OCI-LY7 (cell line): ENCODE measurements at regions not wholly inside any gene's neighbourhood (a gene's known extent, or its start where the extent isn't known, plus 50 kb on each side); places are given as distances from the start of the nearest gene placed in this dataset.

Source experiments
- CTCF ChIP-seq: fragments of 200-600 bp; sonication (generic); conservative IDR thresholded peaks from 2 replicates; pipeline ENCODE4 v1.5.1; 2014; ENCODE audit warnings: mild to moderate bottlenecking, antibody characterized with exemption, low read length, moderate library complexity, mixed read lengths
- EZH2phosphoT487 ChIP-seq: fragments of 200-600 bp; sonication (generic); IDR thresholded peaks from 2 replicates; pipeline ENCODE4 v1.6.1; 2018; ENCODE audit warnings: low read depth, borderline replicate concordance, mild to moderate bottlenecking, mixed run types, antibody characterized with exemption, low read length, moderate library complexity, mixed read lengths

- TF ChIP-seq CTCF (no peak), EZH2phosphoT487 (no peak)
Observed at GRCh38 chr5:17999858-18000257, 365.6 kb downstream of the TAF11L14 start.
